HEK293 (cell line): ENCODE measurements at regions not wholly inside any gene's neighbourhood (a gene's known extent, or its start where the extent isn't known, plus 50 kb on each side); places are given as distances from the start of the nearest gene placed in this dataset.

ENCODE experiments used
- CTCF ChIA-PET: fragments of 350-600 bp; formaldehyde crosslinking; extraction: SDS; loops from one replicate; lab custom pipeline; 2021; ENCODE audit warnings: antibody characterized with exemption; lab: Yijun Ruan, JAX
- POLR2A ChIA-PET: fragments of 300-600 bp; formaldehyde crosslinking; extraction: SDS; loops from one replicate; lab custom pipeline; 2020; ENCODE audit warnings: antibody characterized with exemption, inconsistent platforms; lab: Yijun Ruan, JAX
- H3K27ac ChIP-seq: fragments of 200-500 bp; sonication (Bioruptor generic); 2 replicates; pipeline ENCODE4 v1.5.1; 2014; ENCODE audit warnings: low read depth, low read length, control low read depth, inconsistent platforms; ENCODE audit errors: extremely low read depth
- H3K36me3 ChIP-seq, 2 experiments: fragments of 200-500 bp in 1 of 2; sonication (Bioruptor generic) in 1 of 2; 1 replicate in 1 of 2; 2 replicates in 1 of 2; pipeline ENCODE4 v1.5.1; 2014 to 2017; ENCODE audit warnings: inconsistent platforms in 2 of 2, low read length in 2 of 2; ENCODE audit not compliant: control insufficient read depth in 2 of 2, insufficient read depth in 1 of 2
- H3K4me1 ChIP-seq: fragments of 200-500 bp; sonication (Bioruptor generic); 2 replicates; pipeline ENCODE4 v1.5.1; 2014; ENCODE audit warnings: mild to moderate bottlenecking, low read length, inconsistent platforms; ENCODE audit not compliant: control insufficient read depth, insufficient read depth
- H3K4me3 ChIP-seq: 2 replicates; pipeline ENCODE4 v1.5.1; 2011; ENCODE audit warnings: low read depth, mild to moderate bottlenecking, control low read depth, low read length, moderate library complexity
- H3K9me3 ChIP-seq: fragments of 200-500 bp; sonication (Bioruptor generic); 2 replicates; pipeline ENCODE4 v1.5.1; 2014; ENCODE audit warnings: low read depth, low read length, inconsistent platforms; ENCODE audit not compliant: control insufficient read depth, insufficient read depth
- HOXA7 ChIP-seq: sonication (generic); formaldehyde crosslinking; IDR thresholded peaks from 2 replicates; pipeline ENCODE4 v1.8.1; 2022; ENCODE audit warnings: missing genetic modification reagents, borderline replicate concordance
- PRDM2 ChIP-seq: fragments of 450-650 bp; formaldehyde crosslinking; IDR thresholded peaks from 2 replicates; pipeline ENCODE4 v1.5.1; 2016; ENCODE audit warnings: missing biosample characterization, missing genetic modification characterization, borderline replicate concordance
- TRIM28 ChIP-seq: IDR thresholded peaks from 2 replicates; pipeline ENCODE4 v1.6.1; 2011; ENCODE audit warnings: low read length, control low read depth, borderline replicate concordance
- ZBTB20 ChIP-seq: fragments of 450-650 bp; formaldehyde crosslinking; IDR thresholded peaks from 2 replicates; pipeline ENCODE4 v1.5.1; 2016; ENCODE audit warnings: missing biosample characterization, missing genetic modification characterization
- ZNF175 ChIP-seq: fragments of 450-650 bp; formaldehyde crosslinking; IDR thresholded peaks from 2 replicates; pipeline ENCODE4 v1.5.1; 2016; ENCODE audit warnings: missing biosample characterization, missing genetic modification characterization
- ZNF19 ChIP-seq: fragments of 450-650 bp; formaldehyde crosslinking; IDR thresholded peaks from 2 replicates; pipeline ENCODE4; 2016; ENCODE audit warnings: missing biosample characterization, missing genetic modification characterization, low read depth
- ZNF214 ChIP-seq: fragments of 450-650 bp; formaldehyde crosslinking; IDR thresholded peaks from 2 replicates; pipeline ENCODE4 v1.5.1; 2017; ENCODE audit warnings: missing biosample characterization, mild to moderate bottlenecking, missing genetic modification characterization, borderline replicate concordance
- ZNF391 ChIP-seq: fragments of 450-650 bp; formaldehyde crosslinking; IDR thresholded peaks from 2 replicates; pipeline ENCODE4 v1.5.1; 2016; ENCODE audit warnings: low read depth, missing biosample characterization, missing genetic modification characterization, borderline replicate concordance
- ZNF394 ChIP-seq: fragments of 450-650 bp; formaldehyde crosslinking; IDR thresholded peaks from 2 replicates; pipeline ENCODE4 v1.5.1; 2016; ENCODE audit warnings: missing biosample characterization, missing genetic modification characterization, mild to moderate bottlenecking, moderate library complexity, borderline replicate concordance
- ZNF404 ChIP-seq: fragments of 450-650 bp; formaldehyde crosslinking; IDR thresholded peaks from 2 replicates; pipeline ENCODE4 v1.5.1; 2017; ENCODE audit warnings: missing biosample characterization, missing genetic modification characterization
- ZNF416 ChIP-seq: fragments of 450-650 bp; formaldehyde crosslinking; IDR thresholded peaks from 2 replicates; pipeline ENCODE4 v1.5.1; 2016; ENCODE audit warnings: missing biosample characterization, missing genetic modification characterization
- ZNF521 ChIP-seq: fragments of 450-650 bp; formaldehyde crosslinking; IDR thresholded peaks from 2 replicates; pipeline ENCODE4 v1.5.1; 2017; ENCODE audit warnings: missing biosample characterization, mild to moderate bottlenecking, missing genetic modification characterization
- ZNF560 ChIP-seq: fragments of 450-650 bp; formaldehyde crosslinking; IDR thresholded peaks from 2 replicates; pipeline ENCODE4 v1.5.1; 2017; ENCODE audit warnings: missing biosample characterization, missing genetic modification characterization, borderline replicate concordance
- ZNF624 ChIP-seq: fragments of 450-650 bp; formaldehyde crosslinking; IDR thresholded peaks from 2 replicates; pipeline ENCODE4 v1.5.1; 2017; ENCODE audit warnings: missing biosample characterization, missing genetic modification characterization
- ZNF664 ChIP-seq: fragments of 450-650 bp; formaldehyde crosslinking; IDR thresholded peaks from 2 replicates; pipeline ENCODE4 v1.5.1; 2016; ENCODE audit warnings: missing biosample characterization, missing genetic modification characterization
- ZNF776 ChIP-seq: fragments of 450-650 bp; formaldehyde crosslinking; IDR thresholded peaks from 2 replicates; pipeline ENCODE4 v1.5.0; 2017; ENCODE audit warnings: missing biosample characterization, missing genetic modification characterization, borderline replicate concordance
- ZNF843 ChIP-seq: fragments of 450-650 bp; formaldehyde crosslinking; IDR thresholded peaks from 2 replicates; pipeline ENCODE4 v1.5.1; 2016; ENCODE audit warnings: missing biosample characterization, missing genetic modification characterization
- TF ChIP-seq, protein P1 (sequence below): fragments of 450-650 bp; IDR thresholded peaks from 2 replicates; pipeline ENCODE4 v1.5.1; 2018; ENCODE audit warnings: missing biosample characterization, mild to moderate bottlenecking, missing genetic modification characterization
- TF ChIP-seq, protein P2 (sequence below): fragments of 450-650 bp; formaldehyde crosslinking; IDR thresholded peaks from 2 replicates; pipeline ENCODE4 v1.5.1; 2017; ENCODE audit warnings: missing biosample characterization, missing genetic modification characterization
- TF ChIP-seq, protein P3 (sequence below): fragments of 450-650 bp; formaldehyde crosslinking; IDR thresholded peaks from 2 replicates; pipeline ENCODE4 v1.5.1; 2016; ENCODE audit warnings: missing biosample characterization, missing genetic modification characterization

- TF ChIP-seq, protein P1, sequence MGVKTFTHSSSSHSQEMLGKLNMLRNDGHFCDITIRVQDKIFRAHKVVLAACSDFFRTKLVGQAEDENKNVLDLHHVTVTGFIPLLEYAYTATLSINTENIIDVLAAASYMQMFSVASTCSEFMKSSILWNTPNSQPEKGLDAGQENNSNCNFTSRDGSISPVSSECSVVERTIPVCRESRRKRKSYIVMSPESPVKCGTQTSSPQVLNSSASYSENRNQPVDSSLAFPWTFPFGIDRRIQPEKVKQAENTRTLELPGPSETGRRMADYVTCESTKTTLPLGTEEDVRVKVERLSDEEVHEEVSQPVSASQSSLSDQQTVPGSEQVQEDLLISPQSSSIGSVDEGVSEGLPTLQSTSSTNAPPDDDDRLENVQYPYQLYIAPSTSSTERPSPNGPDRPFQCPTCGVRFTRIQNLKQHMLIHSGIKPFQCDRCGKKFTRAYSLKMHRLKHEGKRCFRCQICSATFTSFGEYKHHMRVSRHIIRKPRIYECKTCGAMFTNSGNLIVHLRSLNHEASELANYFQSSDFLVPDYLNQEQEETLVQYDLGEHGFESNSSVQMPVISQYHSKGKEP (tag by site-specific recombination) = no peak
- no peak for TF ChIP-seq PRDM2
- no peak for TF ChIP-seq TRIM28
- no peak for TF ChIP-seq ZNF416
- TF ChIP-seq, protein P2, sequence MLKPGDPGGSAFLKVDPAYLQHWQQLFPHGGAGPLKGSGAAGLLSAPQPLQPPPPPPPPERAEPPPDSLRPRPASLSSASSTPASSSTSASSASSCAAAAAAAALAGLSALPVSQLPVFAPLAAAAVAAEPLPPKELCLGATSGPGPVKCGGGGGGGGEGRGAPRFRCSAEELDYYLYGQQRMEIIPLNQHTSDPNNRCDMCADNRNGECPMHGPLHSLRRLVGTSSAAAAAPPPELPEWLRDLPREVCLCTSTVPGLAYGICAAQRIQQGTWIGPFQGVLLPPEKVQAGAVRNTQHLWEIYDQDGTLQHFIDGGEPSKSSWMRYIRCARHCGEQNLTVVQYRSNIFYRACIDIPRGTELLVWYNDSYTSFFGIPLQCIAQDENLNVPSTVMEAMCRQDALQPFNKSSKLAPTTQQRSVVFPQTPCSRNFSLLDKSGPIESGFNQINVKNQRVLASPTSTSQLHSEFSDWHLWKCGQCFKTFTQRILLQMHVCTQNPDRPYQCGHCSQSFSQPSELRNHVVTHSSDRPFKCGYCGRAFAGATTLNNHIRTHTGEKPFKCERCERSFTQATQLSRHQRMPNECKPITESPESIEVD (tag by site-specific recombination) = no peak
- TF ChIP-seq ZNF19 (tag by site-specific recombination) = no peak
- no peak for TF ChIP-seq HOXA7 (CRISPR knock-in tag)
- TF ChIP-seq ZNF391 (tag by site-specific recombination) = no peak
Observed at GRCh38 chr1:68623700-68624099, 126.8 kb upstream of the DEPDC1 start (continued).

GRCh38 chr1:68624233-68624632 is 127.4 kb upstream of the DEPDC1 start:
- H3K27ac ChIP-seq = no peak overlapping the region
- CTCF ChIA-PET = interaction anchor here (0.6 kb wide), 1 partner anchor 1543 kb away, joined by 3 read pairs; no protein-coding TSS in a partner anchor
- no peaks in the 10 kb centered on the region for H3K4me1 ChIP-seq
- no peaks in the 10 kb centered on the region for H3K36me3 ChIP-seq
- no peaks in the 10 kb centered on the region for H3K9me3 ChIP-seq
- POLR2A ChIA-PET = no interaction called here
- no peak overlapping the region for H3K4me3 ChIP-seq
- TF ChIP-seq ZBTB20 (tag by site-specific recombination) = no peak
- TF ChIP-seq ZNF664 (tag by site-specific recombination) = no peak
- TF ChIP-seq, protein P3, sequence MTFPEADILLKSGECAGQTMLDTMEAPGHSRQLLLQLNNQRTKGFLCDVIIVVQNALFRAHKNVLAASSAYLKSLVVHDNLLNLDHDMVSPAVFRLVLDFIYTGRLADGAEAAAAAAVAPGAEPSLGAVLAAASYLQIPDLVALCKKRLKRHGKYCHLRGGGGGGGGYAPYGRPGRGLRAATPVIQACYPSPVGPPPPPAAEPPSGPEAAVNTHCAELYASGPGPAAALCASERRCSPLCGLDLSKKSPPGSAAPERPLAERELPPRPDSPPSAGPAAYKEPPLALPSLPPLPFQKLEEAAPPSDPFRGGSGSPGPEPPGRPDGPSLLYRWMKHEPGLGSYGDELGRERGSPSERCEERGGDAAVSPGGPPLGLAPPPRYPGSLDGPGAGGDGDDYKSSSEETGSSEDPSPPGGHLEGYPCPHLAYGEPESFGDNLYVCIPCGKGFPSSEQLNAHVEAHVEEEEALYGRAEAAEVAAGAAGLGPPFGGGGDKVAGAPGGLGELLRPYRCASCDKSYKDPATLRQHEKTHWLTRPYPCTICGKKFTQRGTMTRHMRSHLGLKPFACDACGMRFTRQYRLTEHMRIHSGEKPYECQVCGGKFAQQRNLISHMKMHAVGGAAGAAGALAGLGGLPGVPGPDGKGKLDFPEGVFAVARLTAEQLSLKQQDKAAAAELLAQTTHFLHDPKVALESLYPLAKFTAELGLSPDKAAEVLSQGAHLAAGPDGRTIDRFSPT = no peak
- TF ChIP-seq, protein P1 (tag by site-specific recombination) = no peak
- TF ChIP-seq ZNF394 (tag by site-specific recombination) = no peak
- no peak for TF ChIP-seq ZNF521 (tag by site-specific recombination)
- no peak for TF ChIP-seq ZNF214
- TF ChIP-seq ZNF560 (tag by site-specific recombination) = no peak
- no peak for TF ChIP-seq ZNF843 (tag by site-specific recombination)
- no peak for TF ChIP-seq ZNF776 (tag by site-specific recombination)
- TF ChIP-seq ZNF624 (tag by site-specific recombination) = no peak
- no peak for TF ChIP-seq ZNF175 (tag by site-specific recombination)
- TF ChIP-seq ZNF404 (tag by site-specific recombination) = no peak
